ENCODE measurements at regions not wholly inside any gene's neighbourhood (a gene's known extent, or its start where the extent isn't known, plus 50 kb on each side); places are given as distances from the start of the nearest gene placed in this dataset.

DNA sequence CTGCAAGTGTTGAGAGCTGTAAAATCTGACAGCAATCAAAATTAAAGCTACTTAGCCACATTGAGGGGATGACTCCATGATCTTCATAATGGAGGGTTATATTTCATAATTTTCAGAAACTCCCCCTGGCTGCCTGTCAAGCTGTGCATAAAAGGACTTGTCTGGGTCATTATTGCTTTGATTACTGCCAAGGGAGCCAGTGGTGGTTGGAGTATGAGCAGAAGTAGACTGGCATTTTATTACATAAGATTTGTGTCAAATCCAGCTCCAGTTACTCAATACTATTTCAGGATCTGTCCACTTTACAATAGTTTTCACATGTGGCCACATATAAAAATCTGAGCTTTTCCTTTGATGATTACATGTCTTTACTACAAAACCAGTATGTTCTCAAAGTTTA, 108.9 kb upstream of the SLC5A12 start:
- TF ChIP-seq, protein P1, sequence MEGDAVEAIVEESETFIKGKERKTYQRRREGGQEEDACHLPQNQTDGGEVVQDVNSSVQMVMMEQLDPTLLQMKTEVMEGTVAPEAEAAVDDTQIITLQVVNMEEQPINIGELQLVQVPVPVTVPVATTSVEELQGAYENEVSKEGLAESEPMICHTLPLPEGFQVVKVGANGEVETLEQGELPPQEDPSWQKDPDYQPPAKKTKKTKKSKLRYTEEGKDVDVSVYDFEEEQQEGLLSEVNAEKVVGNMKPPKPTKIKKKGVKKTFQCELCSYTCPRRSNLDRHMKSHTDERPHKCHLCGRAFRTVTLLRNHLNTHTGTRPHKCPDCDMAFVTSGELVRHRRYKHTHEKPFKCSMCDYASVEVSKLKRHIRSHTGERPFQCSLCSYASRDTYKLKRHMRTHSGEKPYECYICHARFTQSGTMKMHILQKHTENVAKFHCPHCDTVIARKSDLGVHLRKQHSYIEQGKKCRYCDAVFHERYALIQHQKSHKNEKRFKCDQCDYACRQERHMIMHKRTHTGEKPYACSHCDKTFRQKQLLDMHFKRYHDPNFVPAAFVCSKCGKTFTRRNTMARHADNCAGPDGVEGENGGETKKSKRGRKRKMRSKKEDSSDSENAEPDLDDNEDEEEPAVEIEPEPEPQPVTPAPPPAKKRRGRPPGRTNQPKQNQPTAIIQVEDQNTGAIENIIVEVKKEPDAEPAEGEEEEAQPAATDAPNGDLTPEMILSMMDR (IDR thresholded peaks at IDR 0.05 in 2 of 3, conservative IDR thresholded peaks at IDR 0.05 in 1 of 3; ENCODE audit: control insufficient read depth in 2 of 3, extremely low read depth in 1 of 3, insufficient read depth in 1 of 3, low read depth in 3 of 3, low read length in 3 of 3): no peak
- TF ChIP-seq TCF7 (IDR thresholded peaks at IDR 0.05; ENCODE audit: borderline replicate concordance) (no peak), POLR2AphosphoS5 (IDR thresholded peaks at IDR 0.05; ENCODE audit: low read length) (no peak)

Measured in GM12878 (cell line).